ENCODE measurements at regions not wholly inside any gene's neighbourhood (a gene's known extent, or its start where the extent isn't known, plus 50 kb on each side); places are given as distances from the start of the nearest gene placed in this dataset.

GRCh38 chr2:147016181-147016580 lies 828.6 kb upstream of the ACVR2A start:
- no peak overlapping the region for H3K27ac Mint-ChIP-seq
- ChIA-PET POLR2A (no interaction called here), CTCF (no interaction called here)
- intact Hi-C loops (cut with micrococcal nuclease): no loop called here
- peaks cover 2% of the 10 kb centered on the region for H3K27me3 Mint-ChIP-seq
- ATAC-seq (ENCODE audit: low read depth): no peak
- H3K36me3 Mint-ChIP-seq (ENCODE audit: low read depth): no peaks in the 10 kb centered on the region
- no peak for DNase-seq
- no peak for TF ChIP-seq CTCF (IDR thresholded peaks at IDR 0.05)
- H3K4me3 Mint-ChIP-seq: no peak overlapping the region
- no peaks in the 10 kb centered on the region for H3K4me1 Mint-ChIP-seq
- no peaks in the 10 kb centered on the region for H3K9me3 Mint-ChIP-seq

DNA sequence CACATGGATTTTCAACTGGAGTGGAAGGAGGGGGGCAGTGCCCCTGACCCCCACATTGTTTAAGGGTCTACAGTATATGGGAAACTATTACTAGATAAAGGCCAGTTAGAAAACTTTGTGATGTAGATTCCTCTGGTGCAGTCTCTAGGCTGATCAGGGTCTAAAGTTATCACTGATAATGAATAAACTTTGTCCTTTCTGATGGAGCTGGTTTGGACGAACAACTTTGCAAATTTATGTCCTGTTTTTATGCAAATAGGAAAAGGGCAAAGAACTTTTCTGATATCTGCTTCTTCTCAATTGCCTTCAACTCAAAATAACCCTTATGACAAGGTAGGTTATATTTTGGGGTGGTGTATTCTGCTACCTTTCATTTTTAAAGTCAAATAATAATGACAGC lies 829.2 kb upstream of the ACVR2A start:
- no peak for ATAC-seq (ENCODE audit: low read depth)
- DNase-seq: no peak
- CTCF ChIA-PET: no interaction called here
- TF ChIP-seq CTCF (IDR thresholded peaks at IDR 0.05): no peak
- intact Hi-C loops (cut with micrococcal nuclease): no loop called here
- H3K27ac Mint-ChIP-seq: no peak overlapping the region
- no peaks in the 10 kb centered on the region for H3K4me1 Mint-ChIP-seq
- no peaks in the 10 kb centered on the region for H3K9me3 Mint-ChIP-seq
- POLR2A ChIA-PET: no interaction called here
- H3K4me3 Mint-ChIP-seq: no peak overlapping the region
- H3K36me3 Mint-ChIP-seq (ENCODE audit: low read depth): no peaks in the 10 kb centered on the region
- H3K27me3 Mint-ChIP-seq: peaks cover 4% of the 10 kb centered on the region

DNA sequence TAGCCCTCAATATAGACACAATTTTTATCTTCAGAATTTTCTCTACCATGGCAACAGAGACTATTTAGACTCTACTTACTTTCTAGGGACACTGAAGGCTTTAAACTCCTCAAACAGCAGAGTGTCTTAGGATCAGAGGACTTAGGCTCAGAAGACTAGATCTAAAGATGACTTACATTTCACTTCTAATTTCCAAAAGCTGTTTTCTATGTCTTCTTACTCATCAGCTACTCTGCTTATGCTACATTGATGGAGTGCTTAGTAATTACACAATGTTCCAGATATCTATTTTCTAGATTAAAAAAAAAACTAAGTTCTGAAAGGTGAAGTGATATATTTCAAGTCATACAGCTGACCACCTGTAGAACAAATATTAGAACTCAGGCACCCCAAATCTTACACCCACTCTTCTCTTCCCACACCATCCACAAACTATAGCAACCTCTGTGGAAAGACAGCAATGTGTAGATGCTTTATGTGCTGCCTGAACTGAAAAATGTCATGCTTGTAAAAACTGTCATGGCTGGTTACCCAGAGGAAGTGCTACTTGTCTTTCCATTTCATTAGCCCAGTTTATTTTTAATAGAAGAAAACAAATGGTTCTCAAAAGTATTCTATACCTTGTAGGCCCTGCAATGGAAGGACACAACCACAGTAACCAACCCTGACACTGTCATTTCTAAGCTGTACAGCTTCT lies 831.0 kb upstream of the ACVR2A start:
- Mint-ChIP-seq H3K4me3 (no peak overlapping the region), H3K27ac (no peak overlapping the region)
- CTCF ChIA-PET: no interaction called here

DNA sequence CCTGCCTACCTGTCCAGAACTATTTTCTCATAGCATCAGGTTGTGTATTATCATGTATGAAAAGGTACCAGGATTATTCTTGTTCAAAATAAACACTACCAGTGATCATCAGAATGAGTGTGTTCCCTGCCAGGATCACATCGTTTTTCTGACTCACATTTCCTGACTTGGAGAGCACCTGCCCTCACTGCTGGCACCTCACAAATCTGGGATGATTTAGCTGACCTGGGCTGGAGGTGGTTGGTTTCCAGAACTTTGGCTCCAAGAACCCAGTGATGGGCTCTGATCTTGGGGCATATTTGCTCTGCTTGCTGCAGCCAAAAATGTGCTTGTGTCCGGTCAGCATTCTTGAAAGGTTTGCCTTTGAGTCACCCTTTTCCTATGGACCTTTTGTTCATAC lies 836.3 kb upstream of the ACVR2A start:
- no peaks in the 10 kb centered on the region for H3K4me1 Mint-ChIP-seq
- DNase-seq (no peak), ATAC-seq (ENCODE audit: low read depth) (no peak)
- ChIA-PET POLR2A (no interaction called here), CTCF (no interaction called here)
- no peak overlapping the region for H3K4me3 Mint-ChIP-seq
- TF ChIP-seq CTCF (IDR thresholded peaks at IDR 0.05): no peak
- no peaks in the 10 kb centered on the region for H3K36me3 Mint-ChIP-seq (ENCODE audit: low read depth)
- H3K27me3 Mint-ChIP-seq: peaks cover 1% of the 10 kb centered on the region
- no peak overlapping the region for H3K27ac Mint-ChIP-seq
- H3K9me3 Mint-ChIP-seq: no peaks in the 10 kb centered on the region
- intact Hi-C loops (cut with micrococcal nuclease): no loop called here

More for the DNA sequence above, 831.0 kb upstream of the ACVR2A start:
- ATAC-seq (ENCODE audit: low read depth) (no peak), DNase-seq (no peak)
- Mint-ChIP-seq H3K27me3 (peaks cover 1% of the 10 kb centered on the region), H3K4me1 (no peaks in the 10 kb centered on the region), H3K36me3 (ENCODE audit: low read depth) (no peaks in the 10 kb centered on the region), H3K9me3 (no peaks in the 10 kb centered on the region)
- POLR2A ChIA-PET: no interaction called here
- intact Hi-C loops (cut with micrococcal nuclease): no loop called here
- no peak for TF ChIP-seq CTCF (IDR thresholded peaks at IDR 0.05)

DNA sequence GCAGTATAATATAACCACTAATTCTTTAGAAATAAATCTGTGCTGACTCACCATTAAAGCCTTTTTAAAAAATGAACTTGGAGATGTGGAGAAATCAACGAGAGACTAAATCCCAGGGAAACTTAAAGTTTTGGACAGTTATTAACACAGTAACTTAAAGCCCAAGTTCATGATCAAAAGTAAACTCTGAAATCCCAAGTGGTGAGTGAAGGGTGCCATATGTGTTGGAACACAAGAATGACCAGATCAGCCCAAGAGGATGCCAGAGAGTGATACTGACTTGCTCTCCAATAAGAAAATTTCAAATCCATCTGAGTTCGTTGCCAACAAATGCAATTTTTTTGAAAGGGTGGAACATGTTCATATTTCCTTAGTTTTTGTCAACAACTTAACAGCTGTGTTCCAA lies 838.1 kb upstream of the ACVR2A start:
- H3K36me3 Mint-ChIP-seq (ENCODE audit: low read depth): no peaks in the 10 kb centered on the region
- no peaks in the 10 kb centered on the region for H3K4me1 Mint-ChIP-seq
- DNase-seq (no peak), ATAC-seq (ENCODE audit: low read depth) (no peak)
- CTCF ChIA-PET: no interaction called here
- H3K9me3 Mint-ChIP-seq: no peaks in the 10 kb centered on the region
- POLR2A ChIA-PET: no interaction called here
- no peak overlapping the region for H3K4me3 Mint-ChIP-seq
- peaks cover 1% of the 10 kb centered on the region for H3K27me3 Mint-ChIP-seq
- TF ChIP-seq CTCF (IDR thresholded peaks at IDR 0.05): no peak
- intact Hi-C loops (cut with micrococcal nuclease): no loop called here
- no peak overlapping the region for H3K27ac Mint-ChIP-seq
